PC-9 (cell line): ENCODE measurements at regions not wholly inside any gene's neighbourhood (a gene's known extent, or its start where the extent isn't known, plus 50 kb on each side); places are given as distances from the start of the nearest gene placed in this dataset.

Experiments used
- BruUV-seq: library from RNA; stranded (reverse); fragments of 400-500 nt; replicated peaks from 2 replicates; lab custom pipeline; 2021; lab: Mats Ljungman, UMichigan
- CTCF ChIA-PET: fragments of 300-600 bp; sonication (Branson Sonifier 250); formaldehyde crosslinking; loops from one replicate; lab custom pipeline; 2022; ENCODE audit warnings: antibody characterized with exemption; lab: Charles Lee
- POLR2A ChIA-PET: fragments of 300-600 bp; sonication (Branson Sonifier 250); formaldehyde crosslinking; loops from one replicate; lab custom pipeline; 2022; ENCODE audit warnings: antibody characterized with exemption; ENCODE audit not compliant: unreplicated experiment; lab: Charles Lee
- DNase-seq, 2 experiments: peaks; one replicate each; pipeline versions ENCODE4 v3.0.0 to v3.0.0-alpha.2; 2015 to 2022; ENCODE audit warnings: mixed read lengths in 1 of 2
- H2AFZ ChIP-seq: fragments of 200-600 bp; sonication (generic); 2 replicates; pipeline ENCODE4 v1.8.1; 2017; ENCODE audit warnings: antibody characterized with exemption
- H3F3A ChIP-seq: fragments of 200-600 bp; sonication (generic); 2 replicates; pipeline ENCODE4 v1.8.1; 2017; ENCODE audit warnings: antibody characterized with exemption, mild to moderate bottlenecking, low read depth; ENCODE audit not compliant: insufficient read depth
- H3K27ac ChIP-seq: fragments of 200-600 bp; sonication (generic); 2 replicates; pipeline ENCODE4 v1.6.1; 2016; ENCODE audit warnings: mixed run types
- H3K27me3 ChIP-seq: fragments of 200-600 bp; sonication (generic); 2 replicates; pipeline ENCODE4 v1.6.1; 2016; ENCODE audit warnings: low read depth, mixed run types; ENCODE audit not compliant: insufficient read depth
- H3K36me3 ChIP-seq: fragments of 200-600 bp; sonication (generic); 2 replicates; pipeline ENCODE4 v1.6.1; 2016; ENCODE audit warnings: low read depth, mixed run types
- H3K4me1 ChIP-seq: fragments of 200-600 bp; sonication (generic); replicated peaks from 2 replicates; pipeline ENCODE4 v1.6.1; 2016; ENCODE audit warnings: mixed run types; ENCODE audit not compliant: insufficient read depth
- H3K4me2 ChIP-seq: fragments of 200-600 bp; sonication (generic); 2 replicates; pipeline ENCODE4 v1.6.1; 2017; ENCODE audit warnings: mixed run types
- H3K4me3 ChIP-seq: fragments of 200-600 bp; sonication (generic); 2 replicates; pipeline ENCODE4 v1.6.1; 2016; ENCODE audit warnings: mixed run types
- H3K79me2 ChIP-seq: fragments of 200-600 bp; sonication (generic); 2 replicates; pipeline ENCODE4 v1.6.1; 2017; ENCODE audit warnings: low read depth, mixed run types
- H3K9me2 ChIP-seq: fragments of 200-600 bp; sonication (generic); 2 replicates; pipeline ENCODE4 v1.8.1; 2017; ENCODE audit warnings: mild to moderate bottlenecking; ENCODE audit not compliant: insufficient read depth
- H3K9me3 ChIP-seq: fragments of 200-600 bp; sonication (generic); 2 replicates; pipeline ENCODE4 v1.8.1; 2016; ENCODE audit warnings: low read depth; ENCODE audit not compliant: insufficient read depth
- H4K20me1 ChIP-seq: fragments of 200-600 bp; sonication (generic); 2 replicates; pipeline ENCODE4 v1.8.1; 2017; ENCODE audit not compliant: insufficient read depth
- CTCF ChIP-seq: fragments of 200-600 bp; sonication (generic); conservative IDR thresholded peaks from 2 replicates; pipeline ENCODE4 v1.6.1; 2017; ENCODE audit warnings: mixed run types, antibody characterized with exemption, mild to moderate bottlenecking, moderate library complexity
- EZH2 ChIP-seq: fragments of 200-600 bp; sonication (generic); IDR thresholded peaks from 2 replicates; pipeline ENCODE4 v1.8.0; 2017; ENCODE audit warnings: antibody characterized with exemption, low read depth
- intact Hi-C: fragments of 100-400 bp; cut with micrococcal nuclease; formaldehyde crosslinking; loops from one replicate; pipeline ENCODE4 v1.10.0; 2022; ENCODE audit not compliant: unreplicated experiment

- Histone ChIP-seq H2AFZ (no peak overlapping the region), H3K4me1 (no peaks in the 10 kb centered on the region), H3K79me2 (no peaks in the 10 kb centered on the region), H3K4me3 (no peak overlapping the region), H3K9me3 (no peaks in the 10 kb centered on the region), H4K20me1 (no peaks in the 10 kb centered on the region), H3F3A (no peaks in the 10 kb centered on the region), H3K9me2 (no peaks in the 10 kb centered on the region), H3K27ac (no peak overlapping the region), H3K27me3 (no peaks in the 10 kb centered on the region), H3K36me3 (no peaks in the 10 kb centered on the region), H3K4me2 (no peak overlapping the region)
- TF ChIP-seq CTCF (no peak), EZH2 (no peak)
- DNase-seq = peak in 1 of 2 experiments; percentile 11
- ChIA-PET CTCF (no interaction called here), POLR2A (no interaction called here)
- BruUV-seq = no TSS peak
- intact Hi-C loops = no loop called here
These were observed 75.3 kb upstream of the TBCA start for GRCh38 chr5:77851176-77852067.

GRCh38 chr5:77850536-77851175 is 74.5 kb upstream of the TBCA start:
- H3K36me3 ChIP-seq = no peaks in the 10 kb centered on the region
- H2AFZ ChIP-seq = no peak overlapping the region
- no peak overlapping the region for H3K4me2 ChIP-seq
- H3K4me1 ChIP-seq = no peaks in the 10 kb centered on the region
- no TSS peak for BruUV-seq
- no peaks in the 10 kb centered on the region for H4K20me1 ChIP-seq
- H3K79me2 ChIP-seq = no peaks in the 10 kb centered on the region
- no peak for DNase-seq
- H3K27ac ChIP-seq = no peak overlapping the region
- no peaks in the 10 kb centered on the region for H3K27me3 ChIP-seq
- no peaks in the 10 kb centered on the region for H3K9me3 ChIP-seq
- no peaks in the 10 kb centered on the region for H3K9me2 ChIP-seq
- no peak overlapping the region for H3K4me3 ChIP-seq
- ChIA-PET CTCF (no interaction called here), POLR2A (no interaction called here)
- no peaks in the 10 kb centered on the region for H3F3A ChIP-seq
- intact Hi-C loops = no loop called here
- no peak for TF ChIP-seq EZH2
- no peak for TF ChIP-seq CTCF

DNA sequence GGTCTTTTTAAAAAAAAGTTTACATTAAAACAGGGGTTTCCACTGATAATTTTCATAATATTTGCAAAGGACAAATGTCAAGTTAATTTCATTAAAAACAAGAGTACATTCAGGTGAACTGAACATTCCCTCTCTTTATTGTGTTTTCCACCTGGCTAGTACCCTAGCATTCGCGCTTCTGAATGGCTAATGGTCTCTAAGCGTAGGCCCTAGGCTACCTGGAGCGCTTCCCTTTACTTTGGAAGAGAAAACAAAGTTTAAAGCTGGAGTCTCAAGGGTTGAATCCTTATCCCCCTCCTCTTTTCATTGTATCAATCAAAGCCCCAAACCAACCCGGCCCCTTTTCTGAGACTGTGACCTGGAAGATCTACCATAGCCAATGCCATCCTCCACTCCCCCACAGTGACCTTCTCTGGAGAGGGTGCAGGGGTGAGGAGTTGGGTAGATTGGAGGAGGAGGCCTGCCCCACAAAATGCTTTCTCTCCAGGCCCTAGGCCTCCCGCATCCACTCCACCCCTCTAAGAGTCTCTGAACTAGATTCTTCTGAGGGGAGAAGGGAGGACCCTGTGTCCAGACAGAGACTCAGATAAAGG is 73.3 kb upstream of the TBCA start:
- Histone ChIP-seq H3K4me1 (no peaks in the 10 kb centered on the region), H4K20me1 (no peaks in the 10 kb centered on the region), H3K27me3 (no peaks in the 10 kb centered on the region), H2AFZ (no peak overlapping the region), H3K4me3 (no peak overlapping the region), H3K9me2 (no peaks in the 10 kb centered on the region), H3K36me3 (no peaks in the 10 kb centered on the region), H3F3A (no peaks in the 10 kb centered on the region), H3K27ac (no peak overlapping the region), H3K4me2 (no peak overlapping the region), H3K9me3 (no peaks in the 10 kb centered on the region), H3K79me2 (no peaks in the 10 kb centered on the region)
- ChIA-PET POLR2A (no interaction called here), CTCF (no interaction called here)
- intact Hi-C loops = no loop called here
- TF ChIP-seq EZH2 (no peak), CTCF (no peak)
- DNase-seq = no peak
- no TSS peak for BruUV-seq
